Psoas muscle (tissue), 7 donors: ENCODE measurements at regions not wholly inside any gene's neighbourhood (a gene's known extent, or its start where the extent isn't known, plus 50 kb on each side); places are given as distances from the start of the nearest gene placed in this dataset.

Experiments
- ATAC-seq, 4 donors: fragments of 200-7000 bp; cut with Tn5 transposase; one replicate each; pipeline ENCODE4 v1.9.1; 2020; ENCODE audit warnings: moderate library complexity in 3 of 4, mild to moderate bottlenecking in 2 of 4
- DNase-seq, 2 donors: peaks; one replicate each; pipeline ENCODE4 v3.0.0-alpha.2; 2020
- H3K27ac ChIP-seq: fragments of 200-600 bp; one replicate; pipeline ENCODE4 v1.8.0; 2022
- H3K27me3 ChIP-seq, 3 donors: fragments of 200-600 bp in 1 of 3; one replicate each; pipeline versions ENCODE4 v1.6.1 to v1.8.0; 2013 to 2022; ENCODE audit warnings: low read length in 2 of 3, mild to moderate bottlenecking in 2 of 3, moderate library complexity in 1 of 3; ENCODE audit not compliant: insufficient read depth in 3 of 3
- H3K36me3 ChIP-seq, 2 donors: fragments of 200-600 bp in 1 of 2; one replicate each; pipeline versions ENCODE4 v1.6.1 to v1.8.0; 2013 to 2022; ENCODE audit warnings: low read depth in 1 of 2, mild to moderate bottlenecking in 1 of 2, moderate library complexity in 1 of 2; ENCODE audit not compliant: insufficient read depth in 1 of 2
- H3K4me1 ChIP-seq: fragments of 200-600 bp; one replicate; pipeline ENCODE4 v1.8.0; 2022
- H3K4me3 ChIP-seq: fragments of 200-600 bp; one replicate; pipeline ENCODE4 v1.8.0; 2022; ENCODE audit warnings: mild to moderate bottlenecking
- H3K9me3 ChIP-seq: fragments of 200-600 bp; one replicate; pipeline ENCODE4 v1.8.0; 2022
- CTCF ChIP-seq: fragments of 200-600 bp; IDR thresholded peaks from one replicate; pipeline ENCODE4 v1.8.0; 2022; ENCODE audit warnings: antibody characterized with exemption
- WGBS, 3 donors: extraction: QIAGEN DNeasy Blood & Tissue Kit; methylation state at CpG; one replicate each; pipeline versions ENCODE4 v1.1.6 to v1.1.7; 2013; 5-methylcytosine and 5-hydroxymethylcytosine counted together
- intact Hi-C, 2 donors: fragments of 100-400 bp; cut with DNase I; formaldehyde crosslinking; loops; one replicate each; pipeline versions ENCODE4 v1.11.0 to v1.14.2; 2022
- donor health status: healthy with polysubstance abuse.
- donor health status: DM: no; HTN: no; CAD: no; lungs with moderate emphysema.
- donor health status: Bipolar disorder and iron deficiency.
- donor health status: healthy.
- donor health status: DM: yes; HTN: yes; CAD: no.
- donor health status: DM: no; HTN: no; CAD: no.
- donor health status: DM: yes; HTN: yes; CAD: no.

GRCh38 chr12:4177262-4177661 lies 96.3 kb upstream of the CCND2 start:
- intact Hi-C loops: no loop called here
- ATAC-seq (no peak), DNase-seq (no peak)
- Histone ChIP-seq H3K27me3 (no peaks in the 10 kb centered on the region), H3K4me1 (no peaks in the 10 kb centered on the region), H3K27ac (no peak overlapping the region), H3K9me3 (peaks cover under 1% of the 10 kb centered on the region), H3K4me3 (no peak overlapping the region), H3K36me3 (no peaks in the 10 kb centered on the region)
- no peak for TF ChIP-seq CTCF
- WGBS, 3 donors: 88 to 96% (median 95%) methylated on average over 2 of the region's 2 CpGs

GRCh38 chr12:4176168-4176567 lies 97.4 kb upstream of the CCND2 start:
- no peak for TF ChIP-seq CTCF
- ATAC-seq: no peak
- Histone ChIP-seq H3K36me3 (no peaks in the 10 kb centered on the region), H3K27ac (no peak overlapping the region), H3K4me1 (no peaks in the 10 kb centered on the region), H3K9me3 (no peaks in the 10 kb centered on the region), H3K27me3 (no peaks in the 10 kb centered on the region), H3K4me3 (no peak overlapping the region)
- intact Hi-C loops: no loop called here
- no peak for DNase-seq

- Histone ChIP-seq H3K27me3 (peaks cover 0 to 9% (median 0%) of the 10 kb centered on the region in 3 donors), H3K4me1 (no peaks in the 10 kb centered on the region), H3K9me3 (no peaks in the 10 kb centered on the region), H3K27ac (no peak overlapping the region), H3K4me3 (no peak overlapping the region), H3K36me3 (no peaks in the 10 kb centered on the region)
- intact Hi-C loops: no loop called here
- 84 to 97% (median 91%) methylated on average over 3 of the region's 3 CpGs for WGBS, 3 donors
- no peak for TF ChIP-seq CTCF
- ATAC-seq: no peak
- no peak for DNase-seq
Measured at GRCh38 chr12:4174417-4174816, 99.1 kb upstream of the CCND2 start.

DNA sequence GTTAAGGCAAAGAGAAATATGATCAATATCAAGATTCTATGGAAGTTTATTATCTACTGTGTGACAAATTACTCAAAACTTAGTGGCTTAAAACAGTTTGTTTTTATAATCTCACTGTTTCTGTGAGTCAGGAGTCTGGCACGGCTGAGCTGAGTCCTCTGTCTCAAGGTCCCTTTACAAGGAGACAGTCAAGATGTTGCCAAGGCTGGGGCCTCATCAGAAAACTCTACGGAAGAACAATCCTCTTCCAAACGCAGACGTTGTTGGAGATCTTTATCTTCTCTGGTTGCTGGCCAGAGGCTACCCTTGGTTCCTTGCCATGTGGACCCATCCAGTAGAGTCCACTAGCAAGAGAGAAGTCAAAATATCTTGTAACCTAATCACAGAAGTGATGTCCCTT lies 100.6 kb upstream of the CCND2 start:
- TF ChIP-seq CTCF: no peak
- no peaks in the 10 kb centered on the region for H3K9me3 ChIP-seq
- no peak for DNase-seq
- no peaks in the 10 kb centered on the region for H3K4me1 ChIP-seq
- H3K4me3 ChIP-seq: no peak overlapping the region
- intact Hi-C loops: no loop called here
- 49 to 67% (median 64%) methylated on average over 4 of the region's 4 CpGs for WGBS, 3 donors
- no peaks in the 10 kb centered on the region for H3K36me3 ChIP-seq
- no peak overlapping the region for H3K27ac ChIP-seq
- peaks cover 0 to 9% (median 0%) of the 10 kb centered on the region in 3 donors for H3K27me3 ChIP-seq
- ATAC-seq: no peak

DNA sequence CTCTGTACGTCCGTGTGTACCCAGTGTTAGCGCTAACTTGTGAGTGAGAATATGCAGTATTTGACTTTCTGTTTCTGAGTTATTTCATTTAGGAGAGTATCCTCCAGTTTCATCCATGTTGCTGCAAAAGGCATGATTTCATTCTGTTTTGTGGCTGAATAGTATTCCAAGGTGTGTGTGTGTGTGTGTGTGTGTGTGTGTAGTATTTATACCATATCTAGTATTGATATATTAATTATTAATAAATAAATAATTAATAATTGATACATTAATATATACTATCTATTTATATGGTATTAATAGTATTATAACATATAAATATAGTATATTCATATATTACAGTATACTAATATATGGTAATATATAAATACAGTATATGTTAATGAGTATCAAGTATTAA lies 101.8 kb upstream of the CCND2 start:
- 87 to 99% (median 89%) methylated on average over 3 of the region's 3 CpGs for WGBS, 3 donors
- Histone ChIP-seq H3K4me3 (no peak overlapping the region), H3K27me3 (peaks cover 0 to 14% (median 0%) of the 10 kb centered on the region in 3 donors), H3K9me3 (no peaks in the 10 kb centered on the region), H3K36me3 (no peaks in the 10 kb centered on the region), H3K27ac (no peak overlapping the region), H3K4me1 (no peaks in the 10 kb centered on the region)
- DNase-seq (no peak), ATAC-seq (no peak)
- intact Hi-C loops: no loop called here
- no peak for TF ChIP-seq CTCF
